Nephron progenitor cell (in vitro differentiated cells): ENCODE measurements at regions not wholly inside any gene's neighbourhood (a gene's known extent, or its start where the extent isn't known, plus 50 kb on each side); places are given as distances from the start of the nearest gene placed in this dataset.
"Not testable (repeated sequence)": the region's sequence is repeated elsewhere in the genome, so short reads cannot be mapped to it uniquely, and the experiment has no call there.

Source experiments
- DNase-seq: peaks from one replicate; pipeline ENCODE4 v3.0.0; 2021
- H3K27ac Mint-ChIP-seq: 2 replicates; pipeline ENCODE4 v1.8.0; 2021; ENCODE audit warnings: mild to moderate bottlenecking, moderate library complexity, mixed read lengths
- H3K27me3 Mint-ChIP-seq: 2 replicates; pipeline ENCODE4 v1.8.0; 2021; ENCODE audit warnings: mild to moderate bottlenecking, low read depth, mixed read lengths; ENCODE audit not compliant: poor library complexity
- H3K36me3 Mint-ChIP-seq: 2 replicates; pipeline ENCODE4 v1.8.0; 2021; ENCODE audit warnings: low read depth, mixed read lengths
- H3K4me1 Mint-ChIP-seq: 2 replicates; pipeline ENCODE4 v1.8.0; 2021; ENCODE audit warnings: mixed read lengths
- H3K4me3 Mint-ChIP-seq: 2 replicates; pipeline ENCODE4 v1.8.0; 2021; ENCODE audit warnings: mild to moderate bottlenecking, moderate library complexity, mixed read lengths
- H3K9me3 Mint-ChIP-seq: 2 replicates; pipeline ENCODE4 v1.8.0; 2021; ENCODE audit warnings: mild to moderate bottlenecking, moderate library complexity, mixed read lengths
- CTCF ChIP-seq: fragments of 200-600 bp; sonication (generic); IDR thresholded peaks from 2 replicates; pipeline ENCODE4 v1.5.0; 2021; ENCODE audit warnings: antibody characterized with exemption

GRCh38 chr1:66464351-66464750 is 69.6 kb upstream of the SGIP1 start:
- peaks cover 9% of the 10 kb centered on the region for H3K27me3 Mint-ChIP-seq
- DNase-seq = no peak
- no peaks in the 10 kb centered on the region for H3K36me3 Mint-ChIP-seq
- H3K9me3 Mint-ChIP-seq = peaks cover 42% of the 10 kb centered on the region
- no peak for TF ChIP-seq CTCF
- H3K27ac Mint-ChIP-seq = no peak overlapping the region
- H3K4me3 Mint-ChIP-seq = no peak overlapping the region
- no peaks in the 10 kb centered on the region for H3K4me1 Mint-ChIP-seq

GRCh38 chr1:66464802-66465201 is 69.2 kb upstream of the SGIP1 start:
- H3K27ac Mint-ChIP-seq = no peak overlapping the region
- TF ChIP-seq CTCF = no peak
- H3K27me3 Mint-ChIP-seq = peaks cover 9% of the 10 kb centered on the region
- H3K4me1 Mint-ChIP-seq = no peaks in the 10 kb centered on the region
- no peak overlapping the region for H3K4me3 Mint-ChIP-seq
- H3K9me3 Mint-ChIP-seq = peaks cover 37% of the 10 kb centered on the region
- H3K36me3 Mint-ChIP-seq = no peaks in the 10 kb centered on the region
- no peak for DNase-seq

- not testable (repeated sequence) for H3K36me3 Mint-ChIP-seq, DNase-seq, H3K27ac Mint-ChIP-seq, H3K4me3 Mint-ChIP-seq, H3K4me1 Mint-ChIP-seq
- Mint-ChIP-seq H3K27me3 (peaks cover 10% of the 10 kb centered on the region), H3K9me3 (peaks cover 20% of the 10 kb centered on the region)
Measured at GRCh38 chr1:66466695-66467094, 67.3 kb upstream of the SGIP1 start.

- Mint-ChIP-seq H3K4me1 (no peaks in the 10 kb centered on the region), H3K27ac (no peak overlapping the region), H3K27me3 (peaks cover 9% of the 10 kb centered on the region), H3K4me3 (no peak overlapping the region), H3K9me3 (peaks cover 2% of the 10 kb centered on the region), H3K36me3 (no peaks in the 10 kb centered on the region)
- TF ChIP-seq CTCF = no peak
- no peak for DNase-seq
Measured at GRCh38 chr1:66468722-66469121, 65.2 kb upstream of the SGIP1 start.

- H3K36me3 Mint-ChIP-seq = no peaks in the 10 kb centered on the region
- TF ChIP-seq CTCF = no peak
- no peaks in the 10 kb centered on the region for H3K4me1 Mint-ChIP-seq
- peaks cover 11% of the 10 kb centered on the region for H3K9me3 Mint-ChIP-seq
- H3K27me3 Mint-ChIP-seq = peaks cover 3% of the 10 kb centered on the region
- no peak overlapping the region for H3K4me3 Mint-ChIP-seq
- DNase-seq = no peak
- no peak overlapping the region for H3K27ac Mint-ChIP-seq
Measured at GRCh38 chr1:66475940-66476339, 58.0 kb upstream of the SGIP1 start.

GRCh38 chr1:66476774-66477173 is 57.2 kb upstream of the SGIP1 start:
- H3K27me3 Mint-ChIP-seq = peaks cover 3% of the 10 kb centered on the region

More at GRCh38 chr1:66476774-66477173, 57.2 kb upstream of the SGIP1 start:
- Mint-ChIP-seq H3K9me3 (peaks cover 11% of the 10 kb centered on the region), H3K4me3 (no peak overlapping the region), H3K4me1 (no peaks in the 10 kb centered on the region), H3K27ac (no peak overlapping the region), H3K36me3 (no peaks in the 10 kb centered on the region)
- no peak for TF ChIP-seq CTCF
- DNase-seq = no peak
